Neural progenitor cell (in vitro differentiated cells): ENCODE measurements at regions not wholly inside any gene's neighbourhood (a gene's known extent, or its start where the extent isn't known, plus 50 kb on each side); places are given as distances from the start of the nearest gene placed in this dataset.
"Not testable (repeated sequence)": the region's sequence is repeated elsewhere in the genome, so short reads cannot be mapped to it uniquely, and the experiment has no call there.

Source experiments
- CTCF ChIP-seq: fragments of 200-600 bp; sonication (generic); IDR thresholded peaks from 2 replicates; pipeline ENCODE4 v1.5.1; 2017; ENCODE audit warnings: antibody characterized with exemption, mild to moderate bottlenecking
- EZH2 ChIP-seq: fragments of 200-600 bp; sonication (generic); IDR thresholded peaks from 2 replicates; pipeline ENCODE4 v1.6.1; 2017; ENCODE audit warnings: antibody characterized with exemption, mild to moderate bottlenecking, moderate library complexity
- EZH2phosphoT487 ChIP-seq: fragments of 200-600 bp; sonication (generic); IDR thresholded peaks from 2 replicates; pipeline ENCODE4 v1.6.1; 2017; ENCODE audit warnings: antibody characterized with exemption

GRCh38 chr10:27291253-27291895, 50.8 kb upstream of the ACBD5 start:
- not testable (repeated sequence) for TF ChIP-seq EZH2, CTCF, EZH2phosphoT487
